ENCODE measurements at regions not wholly inside any gene's neighbourhood (a gene's known extent, or its start where the extent isn't known, plus 50 kb on each side); places are given as distances from the start of the nearest gene placed in this dataset.

DNA sequence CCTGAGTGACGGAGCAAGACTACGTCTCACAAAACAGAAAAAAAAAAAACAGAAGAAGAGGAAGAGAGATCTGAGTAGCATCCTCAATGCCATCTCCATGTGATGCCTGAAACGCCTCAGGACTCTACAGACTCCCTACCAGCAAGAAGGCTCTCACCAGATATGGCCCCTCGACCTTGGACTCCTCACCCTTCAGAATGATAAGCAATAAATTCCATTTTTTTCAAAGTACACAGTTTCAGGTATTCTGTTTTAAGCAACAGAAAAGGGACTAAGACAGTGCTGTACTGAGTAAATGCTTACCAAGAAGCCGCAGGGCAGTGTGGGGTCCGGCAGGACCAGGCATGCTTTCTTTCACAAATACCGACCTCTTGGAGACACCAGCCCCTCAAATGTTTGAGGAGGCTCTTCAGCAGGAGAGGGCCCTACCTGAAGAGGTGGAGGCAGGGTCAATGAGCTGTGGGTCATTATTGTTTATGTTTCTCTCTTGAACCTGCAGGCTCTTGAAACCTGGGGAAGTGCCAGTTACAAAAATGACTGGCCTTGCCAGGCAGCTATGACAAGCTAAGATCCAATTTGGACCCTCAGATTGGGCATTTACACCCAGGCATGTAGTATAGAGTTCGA lies 204.1 kb upstream of the LYZL1 start:
- peaks cover 12% of the 10 kb centered on the region for H3K4me1 Mint-ChIP-seq (ENCODE audit: low read depth)
- TF ChIP-seq, protein P1, sequence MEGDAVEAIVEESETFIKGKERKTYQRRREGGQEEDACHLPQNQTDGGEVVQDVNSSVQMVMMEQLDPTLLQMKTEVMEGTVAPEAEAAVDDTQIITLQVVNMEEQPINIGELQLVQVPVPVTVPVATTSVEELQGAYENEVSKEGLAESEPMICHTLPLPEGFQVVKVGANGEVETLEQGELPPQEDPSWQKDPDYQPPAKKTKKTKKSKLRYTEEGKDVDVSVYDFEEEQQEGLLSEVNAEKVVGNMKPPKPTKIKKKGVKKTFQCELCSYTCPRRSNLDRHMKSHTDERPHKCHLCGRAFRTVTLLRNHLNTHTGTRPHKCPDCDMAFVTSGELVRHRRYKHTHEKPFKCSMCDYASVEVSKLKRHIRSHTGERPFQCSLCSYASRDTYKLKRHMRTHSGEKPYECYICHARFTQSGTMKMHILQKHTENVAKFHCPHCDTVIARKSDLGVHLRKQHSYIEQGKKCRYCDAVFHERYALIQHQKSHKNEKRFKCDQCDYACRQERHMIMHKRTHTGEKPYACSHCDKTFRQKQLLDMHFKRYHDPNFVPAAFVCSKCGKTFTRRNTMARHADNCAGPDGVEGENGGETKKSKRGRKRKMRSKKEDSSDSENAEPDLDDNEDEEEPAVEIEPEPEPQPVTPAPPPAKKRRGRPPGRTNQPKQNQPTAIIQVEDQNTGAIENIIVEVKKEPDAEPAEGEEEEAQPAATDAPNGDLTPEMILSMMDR (IDR thresholded peaks at IDR 0.05; ENCODE audit: unreplicated experiment) = no peak
- peaks cover 2% of the 10 kb centered on the region for H3K9me3 Mint-ChIP-seq (ENCODE audit: low read depth)
- H3K4me3 Mint-ChIP-seq (ENCODE audit: low read depth) = no peak overlapping the region
- H3K27ac Mint-ChIP-seq = no peak overlapping the region
- no peaks in the 10 kb centered on the region for H3K27me3 Mint-ChIP-seq
- DNase-seq (ENCODE audit: low spot score, unreplicated experiment) = no peak
- no peaks in the 10 kb centered on the region for H3K36me3 Mint-ChIP-seq (ENCODE audit: insufficient read depth)

DNA sequence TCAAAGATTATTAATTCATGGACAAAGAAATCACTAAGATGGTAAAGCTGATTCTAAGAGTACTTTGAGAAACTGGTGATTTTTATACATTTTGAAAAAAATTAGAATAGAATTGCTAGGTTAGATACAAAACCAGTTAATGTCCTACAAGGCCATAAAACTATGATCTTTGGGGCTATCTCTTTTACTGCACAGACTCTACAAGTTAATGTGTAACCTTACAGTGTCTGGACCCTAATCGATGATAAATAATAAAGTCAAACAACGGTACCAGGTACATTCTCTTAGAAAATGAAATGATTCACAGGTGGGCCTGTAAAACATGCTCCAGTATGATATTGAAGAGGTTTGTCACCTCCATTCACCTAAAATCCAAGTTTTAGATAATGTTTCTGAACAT lies 199.8 kb upstream of the LYZL1 start:
- TF ChIP-seq, protein P1 (IDR thresholded peaks at IDR 0.05; ENCODE audit: unreplicated experiment) = no peak
- no peak for DNase-seq (ENCODE audit: low spot score, unreplicated experiment)
- peaks cover 4% of the 10 kb centered on the region for H3K36me3 Mint-ChIP-seq (ENCODE audit: insufficient read depth)

DNA sequence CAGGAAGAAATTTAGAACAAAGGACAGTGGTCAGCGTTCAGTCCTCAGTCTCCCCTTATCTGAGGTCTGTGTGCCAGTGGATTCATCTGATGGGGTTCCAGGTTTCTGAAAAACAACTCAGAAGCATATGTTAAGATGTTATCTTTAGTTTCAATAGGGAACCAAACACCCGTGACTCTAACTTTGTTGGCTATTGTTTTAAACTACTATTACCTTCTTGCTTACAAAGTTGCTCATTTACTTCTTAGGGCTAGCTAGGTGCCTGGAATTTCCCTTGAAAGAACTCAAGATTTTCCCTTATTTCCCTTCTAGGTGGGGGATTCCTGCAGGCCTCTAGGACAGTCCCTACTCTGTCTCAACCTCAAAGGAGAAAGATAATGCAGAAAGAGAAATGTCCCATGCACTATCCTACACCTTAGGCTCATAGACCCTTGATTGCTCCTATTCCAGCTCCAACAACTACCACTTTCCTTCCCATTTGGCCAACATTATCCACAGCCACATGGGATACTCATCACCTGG lies 192.5 kb upstream of the LYZL1 start:
- Mint-ChIP-seq H3K27ac (no peak overlapping the region), H3K4me3 (ENCODE audit: low read depth) (no peak overlapping the region), H3K9me3 (ENCODE audit: low read depth) (peaks cover 6% of the 10 kb centered on the region), H3K36me3 (ENCODE audit: insufficient read depth) (peaks cover 4% of the 10 kb centered on the region), H3K4me1 (ENCODE audit: low read depth) (peaks cover 20% of the 10 kb centered on the region), H3K27me3 (no peaks in the 10 kb centered on the region)
- no peak for DNase-seq (ENCODE audit: low spot score, unreplicated experiment)
- TF ChIP-seq, protein P1 (IDR thresholded peaks at IDR 0.05; ENCODE audit: unreplicated experiment) = no peak

More for the DNA sequence above, 199.8 kb upstream of the LYZL1 start:
- Mint-ChIP-seq H3K4me1 (ENCODE audit: low read depth) (peaks cover 12% of the 10 kb centered on the region), H3K4me3 (ENCODE audit: low read depth) (no peak overlapping the region), H3K27ac (no peak overlapping the region), H3K9me3 (ENCODE audit: low read depth) (peaks cover 11% of the 10 kb centered on the region), H3K27me3 (no peaks in the 10 kb centered on the region)

DNA sequence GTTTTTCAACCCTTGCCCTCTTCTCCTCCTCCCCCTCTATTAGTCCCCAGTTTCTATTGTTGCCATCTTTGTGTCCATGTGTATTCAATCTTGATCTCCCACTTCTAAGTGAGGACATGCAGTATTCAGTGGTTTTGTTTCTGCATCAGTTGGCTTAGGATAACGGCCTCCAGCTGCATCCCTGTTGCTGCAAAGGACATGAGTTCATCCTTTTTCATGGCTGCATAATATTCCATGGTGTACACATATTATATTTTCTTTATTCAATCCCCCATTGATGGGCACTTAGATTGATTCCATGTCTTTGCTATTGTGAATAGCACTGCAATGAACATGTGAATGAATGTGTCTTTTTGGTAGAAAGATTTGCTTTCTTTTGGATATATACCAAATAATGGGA lies 190.4 kb upstream of the LYZL1 start:
- Mint-ChIP-seq H3K4me1 (ENCODE audit: low read depth) (peaks cover 28% of the 10 kb centered on the region), H3K4me3 (ENCODE audit: low read depth) (no peak overlapping the region), H3K9me3 (ENCODE audit: low read depth) (no peaks in the 10 kb centered on the region), H3K27ac (no peak overlapping the region), H3K36me3 (ENCODE audit: insufficient read depth) (peaks cover 2% of the 10 kb centered on the region), H3K27me3 (no peaks in the 10 kb centered on the region)
- no peak for DNase-seq (ENCODE audit: low spot score, unreplicated experiment)
- TF ChIP-seq, protein P1 (IDR thresholded peaks at IDR 0.05; ENCODE audit: unreplicated experiment) = no peak

DNA sequence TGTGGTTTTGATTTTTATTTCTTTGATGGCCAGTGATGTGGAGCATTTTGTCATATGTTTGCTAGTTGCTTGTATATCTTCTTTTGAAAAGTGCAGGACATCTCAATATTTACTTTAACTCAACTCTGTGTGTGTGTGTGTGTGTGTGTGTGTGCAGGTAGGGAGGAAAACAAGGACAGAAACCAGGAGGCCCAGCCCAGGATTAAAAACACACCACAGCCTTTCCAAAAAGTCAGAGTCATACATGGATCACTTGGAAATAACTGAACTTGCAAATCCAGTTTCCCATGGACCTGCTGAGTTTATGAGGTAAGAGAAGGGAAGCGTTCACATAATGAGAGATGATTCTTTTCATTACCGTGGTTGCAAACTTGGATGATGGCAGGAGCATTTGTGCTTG lies 189.9 kb upstream of the LYZL1 start:
- Mint-ChIP-seq H3K36me3 (ENCODE audit: insufficient read depth) (peaks cover under 1% of the 10 kb centered on the region), H3K4me1 (ENCODE audit: low read depth) (peaks cover 29% of the 10 kb centered on the region), H3K9me3 (ENCODE audit: low read depth) (peaks cover 1% of the 10 kb centered on the region), H3K27ac (no peak overlapping the region), H3K27me3 (no peaks in the 10 kb centered on the region), H3K4me3 (ENCODE audit: low read depth) (no peak overlapping the region)
- no peak for DNase-seq (ENCODE audit: low spot score, unreplicated experiment)
- TF ChIP-seq, protein P1 (IDR thresholded peaks at IDR 0.05; ENCODE audit: unreplicated experiment) = no peak

All from progenitor cell of endocrine pancreas (in vitro differentiated cells).